SU-DHL-6 (cell line): ENCODE measurements at regions not wholly inside any gene's neighbourhood (a gene's known extent, or its start where the extent isn't known, plus 50 kb on each side); places are given as distances from the start of the nearest gene placed in this dataset.

Source experiments
- H2AFZ ChIP-seq: fragments of 200-600 bp; sonication (generic); 2 replicates; pipeline ENCODE4 v1.6.1; 2014; ENCODE audit warnings: low read depth, mild to moderate bottlenecking, moderate library complexity, mixed read lengths, antibody characterized with exemption, low read length; ENCODE audit not compliant: severe bottlenecking
- H3F3A ChIP-seq: fragments of 200-600 bp; shearing (Covaris generic); 2 replicates; pipeline ENCODE4 v1.6.0; 2016; ENCODE audit warnings: antibody characterized with exemption, mild to moderate bottlenecking; ENCODE audit not compliant: insufficient read depth
- H3K27ac ChIP-seq: fragments of 200-600 bp; sonication (generic); 2 replicates; pipeline ENCODE4 v1.5.1; 2016; ENCODE audit warnings: low read depth, mild to moderate bottlenecking, low read length, moderate library complexity, mixed read lengths
- H3K27me3 ChIP-seq: fragments of 200-600 bp; sonication (generic), shearing (Covaris generic); 2 replicates; pipeline ENCODE4 v1.6.0; 2014; ENCODE audit warnings: mild to moderate bottlenecking, low read length
- H3K36me3 ChIP-seq: fragments of 200-600 bp; sonication (generic); 2 replicates; pipeline ENCODE4 v1.6.1; 2014; ENCODE audit warnings: mild to moderate bottlenecking, low read length, mixed read lengths
- H3K4me2 ChIP-seq: fragments of 300-600, 200-600 bp; shearing (Covaris generic), sonication (generic); 2 replicates; pipeline ENCODE4 v1.6.0; 2014; ENCODE audit warnings: low read length, low read depth, mild to moderate bottlenecking; ENCODE audit not compliant: poor library complexity, severe bottlenecking
- H3K4me3 ChIP-seq: fragments of 200-600 bp; sonication (generic); 2 replicates; pipeline ENCODE4 v1.5.1; 2014; ENCODE audit warnings: antibody characterized with exemption, low read length, mild to moderate bottlenecking, mixed read lengths; ENCODE audit not compliant: insufficient read depth, poor library complexity, severe bottlenecking
- H3K79me2 ChIP-seq: fragments of 200-600 bp; sonication (generic); 2 replicates; pipeline ENCODE4 v1.6.1; 2014; ENCODE audit warnings: mild to moderate bottlenecking, low read length, moderate library complexity; ENCODE audit not compliant: insufficient read depth
- H3K9ac ChIP-seq: fragments of 200-600 bp; sonication (generic); 2 replicates; pipeline ENCODE4 v1.7.0; 2014; ENCODE audit warnings: mild to moderate bottlenecking, low read length
- H3K9me2 ChIP-seq: fragments of 200-600 bp; sonication (generic); replicated peaks from 2 replicates; pipeline ENCODE4 v1.6.1; 2014; ENCODE audit warnings: low read length; ENCODE audit not compliant: insufficient read depth
- H3K9me3 ChIP-seq: fragments of 200-600 bp; sonication (generic); 2 replicates; pipeline ENCODE4 v1.6.1; 2014; ENCODE audit warnings: low read length, mixed read lengths; ENCODE audit not compliant: insufficient read depth
- H4K20me1 ChIP-seq: fragments of 200-600 bp; sonication (generic); 2 replicates; pipeline ENCODE4 v1.6.1; 2014; ENCODE audit warnings: low read depth, mild to moderate bottlenecking, antibody characterized with exemption, low read length, moderate library complexity, mixed read lengths
- CTCF ChIP-seq: fragments of 200-600 bp; sonication (generic); IDR thresholded peaks from one replicate; pipeline ENCODE4 v1.5.1; 2017; ENCODE audit warnings: antibody characterized with exemption, mild to moderate bottlenecking, low read length, moderate library complexity; ENCODE audit not compliant: insufficient read depth, poor library complexity, severe bottlenecking
- EZH2phosphoT487 ChIP-seq: fragments of 200-600 bp; sonication (generic), shearing (Covaris generic); conservative IDR thresholded peaks from 2 replicates; pipeline ENCODE4 v1.6.1; 2018; ENCODE audit warnings: mild to moderate bottlenecking, antibody characterized with exemption, low read length, moderate library complexity, mixed read lengths

- Histone ChIP-seq H2AFZ (no peak overlapping the region), H3K27me3 (no peaks in the 10 kb centered on the region), H4K20me1 (no peaks in the 10 kb centered on the region), H3K9me2 (no peaks in the 10 kb centered on the region), H3K36me3 (no peaks in the 10 kb centered on the region), H3K79me2 (no peaks in the 10 kb centered on the region), H3K9me3 (0 out of 2 replicates have a peak, but pooled peaks cover 4% of the 10 kb centered on the region), H3K4me2 (no peak overlapping the region), H3K9ac (no peak overlapping the region), H3K27ac (no peak overlapping the region), H3K4me3 (no peak overlapping the region), H3F3A (no peaks in the 10 kb centered on the region)
- no peak for TF ChIP-seq EZH2phosphoT487
Observed at GRCh38 chr19:29283366-29283765, 70.4 kb upstream of the UQCRFS1 start.

- no peak for TF ChIP-seq EZH2phosphoT487
- TF ChIP-seq CTCF = no peak
- no peaks in the 10 kb centered on the region for H3K79me2 ChIP-seq
- no peaks in the 10 kb centered on the region for H3K9me2 ChIP-seq
- H4K20me1 ChIP-seq = no peaks in the 10 kb centered on the region
- H3K9me3 ChIP-seq = 0 out of 2 replicates have a peak, but pooled peaks cover 2% of the 10 kb centered on the region
- H3F3A ChIP-seq = no peaks in the 10 kb centered on the region
- no peak overlapping the region for H3K4me2 ChIP-seq
- no peak overlapping the region for H3K27ac ChIP-seq
- H2AFZ ChIP-seq = no peak overlapping the region
- no peaks in the 10 kb centered on the region for H3K36me3 ChIP-seq
- no peak overlapping the region for H3K4me3 ChIP-seq
- H3K27me3 ChIP-seq = no peaks in the 10 kb centered on the region
- H3K9ac ChIP-seq = no peak overlapping the region
Observed at GRCh38 chr19:29285187-29285687, 72.3 kb upstream of the UQCRFS1 start.

- Histone ChIP-seq H4K20me1 (no peaks in the 10 kb centered on the region), H3F3A (no peaks in the 10 kb centered on the region)
- no peak for TF ChIP-seq CTCF
- no peak for TF ChIP-seq EZH2phosphoT487
Observed at GRCh38 chr19:29285878-29286277, 72.9 kb upstream of the UQCRFS1 start.

GRCh38 chr19:29287061-29287460 lies 74.1 kb upstream of the UQCRFS1 start:
- H2AFZ ChIP-seq = no peak overlapping the region
- H3K79me2 ChIP-seq = no peaks in the 10 kb centered on the region
- no peak overlapping the region for H3K4me3 ChIP-seq
- H3K27me3 ChIP-seq = no peaks in the 10 kb centered on the region
- no peaks in the 10 kb centered on the region for H3K36me3 ChIP-seq
- H3F3A ChIP-seq = no peaks in the 10 kb centered on the region
- H4K20me1 ChIP-seq = no peaks in the 10 kb centered on the region
- no peak overlapping the region for H3K9ac ChIP-seq
- no peak overlapping the region for H3K27ac ChIP-seq
- no peak overlapping the region for H3K4me2 ChIP-seq
- TF ChIP-seq CTCF = no peak
- no peak for TF ChIP-seq EZH2phosphoT487
- H3K9me2 ChIP-seq = no peaks in the 10 kb centered on the region
- no peaks in the 10 kb centered on the region for H3K9me3 ChIP-seq

More at GRCh38 chr19:29285878-29286277, 72.9 kb upstream of the UQCRFS1 start:
- Histone ChIP-seq H3K4me2 (no peak overlapping the region), H3K36me3 (no peaks in the 10 kb centered on the region), H3K27me3 (no peaks in the 10 kb centered on the region), H3K79me2 (no peaks in the 10 kb centered on the region), H2AFZ (no peak overlapping the region), H3K27ac (no peak overlapping the region), H3K4me3 (no peak overlapping the region), H3K9me3 (no peaks in the 10 kb centered on the region), H3K9me2 (no peaks in the 10 kb centered on the region), H3K9ac (no peak overlapping the region)
